ENCODE measurements at regions not wholly inside any gene's neighbourhood (a gene's known extent, or its start where the extent isn't known, plus 50 kb on each side); places are given as distances from the start of the nearest gene placed in this dataset.
A peak's percentile ranks its signal among the peaks of the same experiment; 100 is the strongest.
"Not testable (repeated sequence)": the region's sequence is repeated elsewhere in the genome, so short reads cannot be mapped to it uniquely, and the experiment has no call there.

DNA sequence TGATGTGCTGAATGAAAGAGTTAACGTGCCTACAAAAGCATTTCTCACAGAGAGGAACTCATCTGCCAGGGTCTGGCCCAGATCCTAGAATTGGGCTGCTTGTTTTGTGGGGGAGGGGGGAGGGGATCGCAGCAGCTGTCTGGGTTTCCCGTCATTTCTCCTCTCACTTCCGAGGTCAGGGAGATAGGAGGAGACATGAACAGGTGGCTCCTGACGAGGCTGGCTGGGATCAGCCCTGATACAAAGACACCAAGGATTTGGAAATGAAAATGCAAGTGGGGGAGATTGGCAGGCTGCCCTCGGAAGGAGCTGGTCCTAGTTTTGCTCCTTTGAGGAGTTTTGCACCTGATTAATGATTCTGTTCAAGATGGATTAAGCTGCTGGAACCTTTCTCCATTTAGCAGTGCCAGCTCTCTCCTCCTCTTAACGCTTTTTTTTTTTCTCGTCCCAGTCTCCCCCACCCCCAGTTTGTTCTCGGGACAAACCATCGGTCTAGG lies 86.8 kb upstream of the KMT2C start:
- no peak overlapping the region for H3K4me3 Mint-ChIP-seq
- no peak overlapping the region for H3K27ac Mint-ChIP-seq
- no peaks in the 10 kb centered on the region for H3K36me3 Mint-ChIP-seq (ENCODE audit: low read depth)
- ATAC-seq (replicated peaks): no peak
- no peaks in the 10 kb centered on the region for H3K27me3 Mint-ChIP-seq
- H3K9me3 Mint-ChIP-seq: no peaks in the 10 kb centered on the region
- no peaks in the 10 kb centered on the region for H3K4me1 Mint-ChIP-seq

DNA sequence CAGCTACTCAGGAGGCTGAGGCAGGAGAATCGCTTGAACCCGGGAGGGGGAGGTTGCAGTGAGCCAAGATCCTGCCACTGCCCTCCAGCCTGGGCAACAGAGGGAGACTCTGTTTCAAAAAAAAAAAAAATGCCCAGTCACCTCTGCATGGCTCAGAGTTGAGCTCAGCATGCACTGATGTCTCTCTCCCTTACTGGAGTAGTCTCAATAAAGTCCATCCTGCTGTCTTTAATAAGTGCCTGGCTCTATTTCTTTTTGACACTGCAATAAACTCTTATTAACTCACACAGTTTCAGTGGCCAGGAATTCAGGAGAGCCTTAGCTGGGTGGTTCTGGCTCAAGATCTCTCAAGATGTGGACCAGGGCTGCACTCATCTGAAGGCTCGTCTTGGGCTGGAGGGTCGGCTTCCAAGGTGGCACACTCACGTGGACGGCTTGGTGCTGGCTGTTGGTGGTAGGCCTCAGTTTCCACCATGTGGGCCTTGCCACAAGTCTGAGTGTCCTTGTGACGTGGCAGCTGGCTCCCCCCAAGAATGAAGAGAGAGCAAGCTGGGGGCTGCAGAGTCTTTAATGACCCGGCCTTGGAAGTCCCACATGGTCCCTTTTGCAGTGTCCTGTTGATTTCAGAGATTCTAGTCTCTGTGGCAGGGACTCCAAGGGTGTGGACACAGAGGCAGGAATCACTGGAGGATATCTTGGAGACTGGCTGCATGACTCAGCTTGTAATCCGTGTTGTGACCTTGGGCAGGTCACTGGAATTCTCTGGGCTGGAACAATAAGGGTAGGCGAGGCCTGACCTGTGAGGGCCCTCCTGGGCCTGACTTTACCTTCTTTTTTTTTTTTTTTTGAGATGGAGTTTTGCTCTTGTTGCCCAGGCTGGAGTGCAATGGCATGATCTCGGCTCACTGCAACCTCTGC lies 85.9 kb upstream of the KMT2C start:
- no peaks in the 10 kb centered on the region for H3K36me3 Mint-ChIP-seq (ENCODE audit: low read depth)

DNA sequence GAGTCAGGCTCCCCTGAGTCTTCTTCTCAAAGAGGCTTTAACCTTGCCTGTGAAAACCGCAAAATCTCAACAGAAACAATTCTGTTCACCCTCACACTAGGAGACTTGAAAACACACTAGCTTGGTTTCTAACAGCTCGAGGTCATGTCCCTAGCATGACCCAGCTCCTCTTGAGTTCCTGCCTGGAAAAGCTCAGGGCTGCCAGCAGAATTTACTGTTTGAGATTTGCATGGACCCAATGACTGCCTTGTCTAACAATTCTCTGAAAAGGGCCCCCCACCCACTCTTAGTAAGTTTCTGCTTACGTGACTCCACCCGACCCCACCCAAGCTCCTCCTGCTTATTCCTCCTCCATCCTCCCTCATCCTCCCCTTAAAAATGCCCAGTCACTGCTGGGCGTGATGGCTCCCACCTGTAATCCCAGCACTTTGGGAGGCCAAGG lies 85.1 kb upstream of the KMT2C start:
- Mint-ChIP-seq H3K4me3 (no peak overlapping the region), H3K27me3 (no peaks in the 10 kb centered on the region), H3K9me3 (no peaks in the 10 kb centered on the region), H3K36me3 (ENCODE audit: low read depth) (no peaks in the 10 kb centered on the region), H3K27ac (no peak overlapping the region), H3K4me1 (no peaks in the 10 kb centered on the region)
- no peak for ATAC-seq (replicated peaks)

More for the DNA sequence above, 85.9 kb upstream of the KMT2C start:
- no peak overlapping the region for H3K27ac Mint-ChIP-seq
- no peaks in the 10 kb centered on the region for H3K4me1 Mint-ChIP-seq
- H3K27me3 Mint-ChIP-seq: no peaks in the 10 kb centered on the region
- H3K4me3 Mint-ChIP-seq: no peak overlapping the region
- ATAC-seq (replicated peaks): no peak
- H3K9me3 Mint-ChIP-seq: no peaks in the 10 kb centered on the region

DNA sequence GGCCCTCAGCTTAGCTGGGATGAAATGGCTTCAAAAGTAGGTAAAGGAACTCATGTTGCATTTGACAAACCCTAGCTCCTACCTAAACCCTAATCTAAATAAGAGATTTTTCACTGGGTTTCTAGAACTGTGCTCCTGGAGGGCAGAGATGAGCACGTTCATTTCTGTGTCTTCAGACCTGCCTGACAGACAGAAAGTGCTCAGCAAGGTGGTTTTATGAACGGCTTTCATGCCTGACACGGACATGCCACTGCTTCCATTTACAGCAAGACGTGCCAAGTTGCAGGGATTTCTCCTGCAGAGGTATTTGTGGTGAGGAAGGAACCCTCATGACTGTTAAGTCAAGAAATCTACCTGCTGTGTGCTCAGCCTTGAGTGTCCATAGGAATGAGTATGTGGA lies 83.5 kb upstream of the KMT2C start:
- no peaks in the 10 kb centered on the region for H3K9me3 Mint-ChIP-seq
- no peaks in the 10 kb centered on the region for H3K36me3 Mint-ChIP-seq (ENCODE audit: low read depth)
- H3K27ac Mint-ChIP-seq: no peak overlapping the region
- H3K27me3 Mint-ChIP-seq: no peaks in the 10 kb centered on the region
- no peak overlapping the region for H3K4me3 Mint-ChIP-seq
- ATAC-seq (replicated peaks): no peak
- H3K4me1 Mint-ChIP-seq: no peaks in the 10 kb centered on the region

DNA sequence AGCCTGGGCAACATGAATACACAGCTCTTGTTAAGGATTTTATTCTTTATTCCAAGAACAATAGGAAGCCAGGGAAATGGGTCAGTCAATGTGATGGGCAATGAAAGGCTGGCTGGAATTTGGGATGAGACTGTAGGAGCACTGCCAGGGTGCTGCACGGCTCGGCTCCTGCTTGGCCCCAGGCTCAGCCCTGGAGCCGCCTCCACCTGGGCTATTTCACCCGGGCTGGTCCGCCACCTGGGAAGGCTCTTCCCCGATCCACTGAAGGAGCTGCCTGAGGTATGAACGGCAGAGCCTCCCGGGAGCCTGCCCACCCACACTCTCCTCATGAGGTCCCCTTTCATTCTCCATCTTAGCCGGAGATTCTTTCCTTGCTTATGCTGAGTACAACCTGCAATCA lies 80.4 kb upstream of the KMT2C start:
- no peak for ATAC-seq (replicated peaks)
- H3K4me1 Mint-ChIP-seq: no peaks in the 10 kb centered on the region
- H3K27me3 Mint-ChIP-seq: no peaks in the 10 kb centered on the region
- no peaks in the 10 kb centered on the region for H3K9me3 Mint-ChIP-seq
- no peak overlapping the region for H3K27ac Mint-ChIP-seq
- no peaks in the 10 kb centered on the region for H3K36me3 Mint-ChIP-seq (ENCODE audit: low read depth)
- no peak overlapping the region for H3K4me3 Mint-ChIP-seq

DNA sequence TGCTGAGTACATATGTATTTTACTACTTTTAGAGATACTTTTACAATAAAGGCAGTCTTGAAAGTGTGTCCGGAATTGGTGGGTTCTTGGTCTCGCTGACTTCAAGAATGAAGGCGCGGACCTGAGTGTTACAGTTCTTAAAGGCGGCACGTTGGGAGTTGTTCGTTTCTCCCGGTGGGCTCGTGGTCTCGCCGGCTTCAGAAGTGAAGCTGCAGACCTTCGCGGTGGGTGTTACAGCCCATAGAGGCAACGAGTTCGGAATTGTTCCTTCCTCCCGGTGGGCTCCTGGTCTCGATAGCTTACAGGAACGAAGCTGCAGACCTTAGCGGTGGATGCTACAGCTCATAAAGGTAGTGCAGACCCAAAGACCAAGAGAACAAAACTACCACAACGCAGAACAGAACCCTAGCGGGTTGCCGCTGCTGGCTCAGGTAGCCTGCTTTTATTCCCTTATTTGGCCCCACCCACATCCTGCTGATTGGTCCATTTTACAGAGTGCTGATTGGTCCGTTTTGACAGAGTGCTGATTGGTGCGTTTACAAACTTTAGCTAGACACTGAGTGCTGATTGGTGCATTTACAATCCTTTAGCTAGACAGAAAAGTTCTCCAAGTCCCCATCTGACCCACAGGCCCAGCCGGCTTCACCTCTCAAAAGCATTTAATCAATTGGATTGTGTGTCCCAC lies 79.6 kb upstream of the KMT2C start:
- not testable (repeated sequence) for H3K4me3 Mint-ChIP-seq; H3K9me3 Mint-ChIP-seq; ATAC-seq (replicated peaks); H3K36me3 Mint-ChIP-seq (ENCODE audit: low read depth); H3K27ac Mint-ChIP-seq; H3K27me3 Mint-ChIP-seq; H3K4me1 Mint-ChIP-seq

DNA sequence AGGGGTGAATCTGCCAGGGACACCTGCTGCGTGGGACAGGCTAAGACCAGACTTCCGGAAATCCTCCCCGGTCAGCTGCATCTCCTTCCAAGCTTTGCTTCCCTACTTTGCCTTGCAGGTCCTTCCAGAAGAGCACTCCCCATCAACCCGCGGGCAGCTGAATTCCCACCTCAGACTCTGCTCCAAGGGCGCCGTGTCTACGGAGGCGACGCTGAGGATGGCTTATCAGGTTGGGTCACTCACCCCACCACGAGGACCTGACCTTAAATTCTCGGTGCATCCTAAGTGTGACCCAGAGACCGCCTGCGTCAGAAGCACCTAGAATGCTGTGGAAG lies 78.9 kb upstream of the KMT2C start:
- no peaks in the 10 kb centered on the region for H3K36me3 Mint-ChIP-seq (ENCODE audit: low read depth)
- no peak for ATAC-seq (replicated peaks)
- no peaks in the 10 kb centered on the region for H3K4me1 Mint-ChIP-seq
- H3K9me3 Mint-ChIP-seq: no peaks in the 10 kb centered on the region
- no peaks in the 10 kb centered on the region for H3K27me3 Mint-ChIP-seq
- no peak overlapping the region for H3K4me3 Mint-ChIP-seq
- H3K27ac Mint-ChIP-seq: no peak overlapping the region

DNA sequence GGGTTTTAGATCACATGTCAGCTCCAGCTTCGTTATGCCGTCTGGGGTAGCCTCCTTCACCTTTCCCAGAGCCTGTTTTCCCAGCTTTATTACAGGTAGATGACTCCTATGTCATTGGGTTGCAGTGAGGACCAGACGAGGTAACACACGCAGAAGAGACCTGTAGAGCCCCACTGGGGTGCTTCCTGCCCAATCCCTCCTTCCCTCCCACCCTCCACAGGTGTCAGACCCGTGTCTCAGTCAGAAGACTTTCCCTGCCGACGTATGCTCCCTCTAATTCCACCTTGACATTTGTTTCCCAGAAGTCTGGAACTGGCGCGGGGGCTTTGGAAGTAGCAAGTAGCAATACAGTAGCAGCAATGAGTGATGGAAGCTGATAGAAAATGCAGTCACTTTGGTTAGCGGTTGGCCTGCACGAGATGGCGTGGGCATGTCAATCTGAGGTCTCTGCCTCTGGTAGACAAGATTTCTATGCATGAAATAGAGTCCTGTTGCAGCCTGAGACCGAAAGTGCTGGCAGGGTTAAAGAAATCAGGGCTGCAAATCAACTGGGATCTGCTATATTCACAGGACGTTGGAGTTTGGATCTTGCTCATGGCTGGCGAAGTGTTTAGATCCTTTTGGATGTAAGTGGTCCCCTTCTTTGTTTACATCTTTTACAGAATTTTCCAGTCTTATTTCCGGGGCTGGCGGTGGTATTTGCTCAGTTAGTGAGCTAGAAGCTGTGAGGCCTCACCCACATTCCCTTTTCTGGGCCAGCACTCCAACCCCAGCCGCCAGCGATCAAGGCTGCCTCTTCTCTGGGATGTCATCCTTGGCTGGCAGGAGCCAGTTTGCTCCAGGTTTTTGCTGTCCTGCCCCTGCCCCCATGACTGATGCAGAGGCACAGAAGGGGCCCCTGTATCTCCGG lies 78.3 kb upstream of the KMT2C start:
- ATAC-seq (replicated peaks): no peak
- H3K4me3 Mint-ChIP-seq: no peak overlapping the region
- no peak overlapping the region for H3K27ac Mint-ChIP-seq
- no peaks in the 10 kb centered on the region for H3K9me3 Mint-ChIP-seq
- H3K36me3 Mint-ChIP-seq (ENCODE audit: low read depth): no peaks in the 10 kb centered on the region
- no peaks in the 10 kb centered on the region for H3K27me3 Mint-ChIP-seq
- no peaks in the 10 kb centered on the region for H3K4me1 Mint-ChIP-seq

DNA sequence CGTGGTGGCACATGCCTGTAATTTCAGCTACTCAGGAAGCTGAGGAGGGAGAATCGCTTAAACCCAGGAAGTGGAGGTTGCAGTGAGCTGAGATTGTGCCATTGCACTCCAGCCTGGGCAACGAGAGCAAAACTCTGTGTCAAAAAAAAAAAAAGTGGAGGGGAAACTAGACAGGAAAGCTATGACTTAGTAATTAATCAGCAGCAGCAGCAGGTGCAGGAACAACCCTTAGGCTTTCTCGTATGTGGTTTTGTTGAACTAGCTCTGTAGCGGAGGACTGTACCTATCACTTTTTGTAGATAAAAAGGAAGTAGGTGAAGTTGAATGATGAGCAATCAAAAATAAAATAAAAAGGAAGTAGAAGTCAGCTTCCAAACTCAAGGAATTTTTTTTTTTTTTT lies 76.9 kb upstream of the KMT2C start:
- peak overlapping the region; percentile 50 for H3K4me3 Mint-ChIP-seq
- H3K4me1 Mint-ChIP-seq: no peaks in the 10 kb centered on the region
- no peaks in the 10 kb centered on the region for H3K36me3 Mint-ChIP-seq (ENCODE audit: low read depth)
- peak; percentile 98 for ATAC-seq (replicated peaks)
- no peak overlapping the region for H3K27ac Mint-ChIP-seq
- H3K27me3 Mint-ChIP-seq: no peaks in the 10 kb centered on the region
- H3K9me3 Mint-ChIP-seq: no peaks in the 10 kb centered on the region

DNA sequence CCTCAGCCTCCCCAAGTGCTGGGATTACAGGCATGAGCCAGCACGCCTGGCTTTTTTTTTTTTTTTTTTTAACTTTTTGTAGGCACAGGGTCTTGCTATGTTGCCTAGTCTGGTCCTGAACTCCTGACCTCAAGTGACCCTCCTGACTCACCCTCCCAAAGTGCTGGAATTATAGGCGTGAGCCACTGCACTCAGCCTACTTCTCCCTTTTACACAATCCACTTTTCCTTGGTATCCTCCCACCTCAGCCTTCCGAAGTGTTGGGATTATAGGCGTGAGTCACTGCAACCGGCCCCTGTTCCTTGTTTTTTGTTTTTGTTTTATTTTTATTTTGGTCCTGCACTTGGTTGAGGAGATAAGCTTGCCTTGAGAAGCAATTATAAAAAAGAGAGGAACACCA lies 75.9 kb upstream of the KMT2C start:
- Mint-ChIP-seq H3K9me3 (no peaks in the 10 kb centered on the region), H3K36me3 (ENCODE audit: low read depth) (no peaks in the 10 kb centered on the region), H3K4me1 (no peaks in the 10 kb centered on the region), H3K27ac (no peak overlapping the region), H3K4me3 (no peak overlapping the region), H3K27me3 (no peaks in the 10 kb centered on the region)
- ATAC-seq (replicated peaks): no peak

DNA sequence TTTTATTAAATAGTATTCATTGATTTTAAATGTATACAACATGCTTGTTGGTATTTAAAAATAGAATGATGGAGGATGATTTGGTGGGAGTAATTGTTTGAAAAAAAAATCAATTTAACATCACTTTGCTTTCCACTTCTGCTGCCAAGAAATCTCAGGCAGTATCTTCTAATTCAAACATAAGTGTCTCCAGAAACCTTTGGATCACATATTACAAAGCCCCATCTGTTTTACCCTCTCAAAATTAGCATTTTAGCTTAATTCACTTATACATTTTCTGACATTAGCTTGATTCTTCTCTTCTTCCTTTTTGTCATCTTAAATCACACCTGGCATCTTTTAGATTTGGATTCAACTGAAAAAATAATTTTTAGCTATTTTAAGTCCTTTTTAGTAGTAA lies 72.9 kb upstream of the KMT2C start:
- no peak for ATAC-seq (replicated peaks)
- H3K27ac Mint-ChIP-seq: no peak overlapping the region
- H3K36me3 Mint-ChIP-seq (ENCODE audit: low read depth): no peaks in the 10 kb centered on the region
- no peak overlapping the region for H3K4me3 Mint-ChIP-seq
- H3K27me3 Mint-ChIP-seq: no peaks in the 10 kb centered on the region
- no peaks in the 10 kb centered on the region for H3K4me1 Mint-ChIP-seq
- H3K9me3 Mint-ChIP-seq: no peaks in the 10 kb centered on the region

DNA sequence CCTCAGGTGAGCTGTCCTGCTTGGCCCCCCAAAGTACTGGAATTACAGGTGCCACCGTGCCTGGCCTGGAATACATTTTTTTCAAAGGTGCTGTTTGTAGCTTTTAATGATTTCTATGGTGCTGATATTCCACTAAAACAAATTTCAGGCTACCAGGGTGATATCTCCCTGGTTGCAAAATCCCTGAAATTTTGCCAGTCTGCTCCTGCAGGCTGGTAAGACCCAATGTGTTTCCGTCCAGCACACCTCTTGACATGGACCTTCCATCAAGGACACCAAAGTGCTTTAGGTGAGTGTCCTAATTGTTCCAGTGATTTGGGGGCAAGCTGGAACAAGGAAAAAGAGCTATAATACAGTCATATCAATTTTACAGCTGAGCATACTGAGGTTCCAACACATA lies 69.8 kb upstream of the KMT2C start:
- H3K9me3 Mint-ChIP-seq: no peaks in the 10 kb centered on the region
- H3K36me3 Mint-ChIP-seq (ENCODE audit: low read depth): no peaks in the 10 kb centered on the region
- H3K4me3 Mint-ChIP-seq: no peak overlapping the region
- H3K4me1 Mint-ChIP-seq: no peaks in the 10 kb centered on the region
- no peaks in the 10 kb centered on the region for H3K27me3 Mint-ChIP-seq
- H3K27ac Mint-ChIP-seq: no peak overlapping the region
- ATAC-seq (replicated peaks): no peak

DNA sequence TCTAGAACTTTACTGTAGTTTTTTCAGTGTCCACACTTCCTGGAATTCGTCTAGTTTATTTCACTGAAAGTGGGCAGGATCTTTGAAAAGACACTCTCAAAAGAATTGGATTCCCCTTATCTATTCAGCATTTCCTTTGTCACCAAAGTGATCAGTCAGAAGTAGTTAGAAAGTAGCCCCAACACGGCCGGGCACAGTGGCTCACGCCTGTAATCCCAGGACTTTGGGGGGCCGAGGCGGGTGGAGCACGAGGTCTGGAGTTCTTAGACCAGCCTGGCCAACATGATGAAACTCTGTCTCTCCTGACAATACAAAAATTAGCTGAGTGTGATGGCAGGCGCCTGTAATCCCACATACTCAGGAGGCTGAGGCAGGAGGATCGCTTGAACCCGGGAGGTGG lies 69.0 kb upstream of the KMT2C start:
- ATAC-seq (replicated peaks): no peak
- Mint-ChIP-seq H3K27ac (no peak overlapping the region), H3K4me3 (no peak overlapping the region), H3K4me1 (no peaks in the 10 kb centered on the region), H3K9me3 (no peaks in the 10 kb centered on the region), H3K27me3 (no peaks in the 10 kb centered on the region), H3K36me3 (ENCODE audit: low read depth) (no peaks in the 10 kb centered on the region)

DNA sequence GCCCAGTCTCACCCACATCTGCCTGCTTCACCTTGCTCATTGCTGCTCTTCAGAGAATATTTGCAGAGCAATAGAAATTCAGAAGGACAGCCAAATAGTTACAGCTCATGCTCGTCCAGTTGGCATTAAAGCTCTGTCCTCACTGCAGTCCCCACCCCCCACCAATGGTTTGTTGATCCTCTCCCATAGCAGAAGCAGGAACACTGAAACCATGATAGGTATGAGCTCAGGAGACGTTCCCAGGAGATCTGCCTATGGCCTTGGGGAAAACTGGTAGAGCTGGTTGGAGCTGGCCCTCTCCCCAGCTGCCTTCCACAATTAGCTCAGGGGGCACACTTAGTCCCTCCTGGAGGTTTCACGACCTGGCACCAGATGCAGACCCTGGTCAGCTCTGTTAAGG lies 68.6 kb upstream of the KMT2C start:
- H3K4me1 Mint-ChIP-seq: no peaks in the 10 kb centered on the region
- H3K4me3 Mint-ChIP-seq: no peak overlapping the region
- H3K27ac Mint-ChIP-seq: no peak overlapping the region
- H3K27me3 Mint-ChIP-seq: no peaks in the 10 kb centered on the region
- H3K9me3 Mint-ChIP-seq: no peaks in the 10 kb centered on the region
- ATAC-seq (replicated peaks): no peak
- H3K36me3 Mint-ChIP-seq (ENCODE audit: low read depth): no peaks in the 10 kb centered on the region
